A673 (cell line): ENCODE measurements at regions not wholly inside any gene's neighbourhood (a gene's known extent, or its start where the extent isn't known, plus 50 kb on each side); places are given as distances from the start of the nearest gene placed in this dataset.

Source experiments
- EZH2 ChIP-seq: fragments of 200-600 bp; sonication (generic); IDR thresholded peaks from 2 replicates; pipeline ENCODE4 v1.6.1; 2017; ENCODE audit warnings: borderline replicate concordance, low read depth, mild to moderate bottlenecking, mixed read lengths, antibody characterized with exemption, low read length; ENCODE audit not compliant: poor library complexity, severe bottlenecking
- TF ChIP-seq, protein P1 (sequence below): fragments of 300-800, 200-600 bp; sonication (generic); conservative IDR thresholded peaks from 2 replicates; pipeline ENCODE4 v1.5.1; 2017; ENCODE audit warnings: low read depth, mild to moderate bottlenecking, antibody characterized with exemption, low read length, moderate library complexity, mixed read lengths

DNA sequence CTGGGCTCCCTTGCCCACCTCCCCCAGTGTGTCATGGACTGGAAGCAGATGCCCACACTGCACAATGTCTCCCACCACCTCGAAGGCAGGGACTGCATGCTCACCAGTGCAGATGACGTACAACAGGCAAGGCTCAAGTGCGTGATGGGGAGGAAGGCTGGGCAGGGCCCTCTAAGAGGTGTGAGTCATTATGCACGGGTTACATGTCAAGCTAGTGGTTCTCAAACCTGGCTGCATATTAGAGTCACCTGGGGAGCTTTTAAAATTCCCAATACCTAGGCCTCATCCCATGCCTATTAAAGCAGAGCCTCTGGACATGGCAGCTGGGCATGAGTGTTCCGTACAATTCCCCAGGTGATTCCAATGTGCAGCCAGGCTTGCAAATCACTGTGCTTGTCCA, 137.9 kb upstream of the NGF start:
- TF ChIP-seq, protein P1, sequence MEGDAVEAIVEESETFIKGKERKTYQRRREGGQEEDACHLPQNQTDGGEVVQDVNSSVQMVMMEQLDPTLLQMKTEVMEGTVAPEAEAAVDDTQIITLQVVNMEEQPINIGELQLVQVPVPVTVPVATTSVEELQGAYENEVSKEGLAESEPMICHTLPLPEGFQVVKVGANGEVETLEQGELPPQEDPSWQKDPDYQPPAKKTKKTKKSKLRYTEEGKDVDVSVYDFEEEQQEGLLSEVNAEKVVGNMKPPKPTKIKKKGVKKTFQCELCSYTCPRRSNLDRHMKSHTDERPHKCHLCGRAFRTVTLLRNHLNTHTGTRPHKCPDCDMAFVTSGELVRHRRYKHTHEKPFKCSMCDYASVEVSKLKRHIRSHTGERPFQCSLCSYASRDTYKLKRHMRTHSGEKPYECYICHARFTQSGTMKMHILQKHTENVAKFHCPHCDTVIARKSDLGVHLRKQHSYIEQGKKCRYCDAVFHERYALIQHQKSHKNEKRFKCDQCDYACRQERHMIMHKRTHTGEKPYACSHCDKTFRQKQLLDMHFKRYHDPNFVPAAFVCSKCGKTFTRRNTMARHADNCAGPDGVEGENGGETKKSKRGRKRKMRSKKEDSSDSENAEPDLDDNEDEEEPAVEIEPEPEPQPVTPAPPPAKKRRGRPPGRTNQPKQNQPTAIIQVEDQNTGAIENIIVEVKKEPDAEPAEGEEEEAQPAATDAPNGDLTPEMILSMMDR = no peak
- no peak for TF ChIP-seq EZH2
